Breast epithelium (tissue), 4 donors: ENCODE measurements at regions not wholly inside any gene's neighbourhood (a gene's known extent, or its start where the extent isn't known, plus 50 kb on each side); places are given as distances from the start of the nearest gene placed in this dataset.

ENCODE experiments used
- DNase-seq, 2 donors: peaks; one replicate each; pipeline ENCODE4 v3.0.0-alpha.2; 2019; ENCODE audit warnings: low spot score in 2 of 2
- H3K27ac ChIP-seq, 2 donors: fragments of 200-600 bp; sonication (generic) in 1 of 2; one replicate each; pipeline ENCODE4 v1.5.1; 2016 to 2019; ENCODE audit warnings: mild to moderate bottlenecking in 1 of 2
- H3K27me3 ChIP-seq, 2 donors: fragments of 200-600 bp; sonication (generic) in 1 of 2; one replicate each; pipeline versions ENCODE4 v1.5.1 to v1.6.0; 2017 to 2019; ENCODE audit warnings: control low read depth in 1 of 2, mild to moderate bottlenecking in 1 of 2
- H3K36me3 ChIP-seq: fragments of 200-600 bp; one replicate; pipeline ENCODE4 v1.5.1; 2019
- H3K4me1 ChIP-seq, 2 donors: fragments of 200-600 bp; sonication (generic); one replicate each; pipeline ENCODE4 v1.5.1; 2016 to 2019; ENCODE audit warnings: control low read depth in 1 of 2
- H3K4me3 ChIP-seq, 3 donors: fragments of 200-600 bp; sonication (generic); 1 replicate in 2 of 3; 2 replicates in 1 of 3; pipeline ENCODE4 v1.5.1; 2016 to 2019; ENCODE audit warnings: mild to moderate bottlenecking in 3 of 3, moderate library complexity in 2 of 3
- H3K9me3 ChIP-seq, 2 donors: fragments of 200-600 bp; sonication (generic) in 1 of 2; one replicate each; pipeline ENCODE4 v1.5.1; 2016 to 2019; ENCODE audit warnings: control low read depth in 1 of 2
- CTCF ChIP-seq, 3 donors: fragments of 450-650 bp; IDR thresholded peaks; one replicate each; pipeline ENCODE4 v1.5.1; 2016 to 2017; ENCODE audit warnings: antibody characterized with exemption in 3 of 3, mild to moderate bottlenecking in 3 of 3, moderate library complexity in 3 of 3
- POLR2A ChIP-seq: fragments of 450-650 bp; IDR thresholded peaks from one replicate; pipeline ENCODE4 v1.6.1; 2016; ENCODE audit warnings: antibody characterized with exemption, mild to moderate bottlenecking, moderate library complexity
- POLR2AphosphoS5 ChIP-seq, 3 donors: sonication (generic); formaldehyde crosslinking; IDR thresholded peaks; one replicate each; pipeline ENCODE4 v1.6.1; 2017; ENCODE audit warnings: antibody characterized with exemption in 3 of 3
- intact Hi-C: fragments of 100-400 bp; cut with DNase I; formaldehyde crosslinking; loops from one replicate; pipeline ENCODE4 v1.15.1; 2023; ENCODE audit warnings: low total_unique reads

- no peak for TF ChIP-seq POLR2AphosphoS5 (IDR thresholded peaks at IDR 0.05)
- no peak for TF ChIP-seq CTCF (IDR thresholded peaks at IDR 0.05)
- TF ChIP-seq POLR2A: no peak
- peaks cover 0 to 15% of the 10 kb centered on the region in 2 donors for H3K9me3 ChIP-seq
- H3K4me1 ChIP-seq: no peaks in the 10 kb centered on the region
- intact Hi-C loops: no loop called here
- no peaks in the 10 kb centered on the region for H3K27me3 ChIP-seq
- no peaks in the 10 kb centered on the region for H3K36me3 ChIP-seq
- H3K27ac ChIP-seq: no peak overlapping the region
- no peak overlapping the region for H3K4me3 ChIP-seq
- no peak for DNase-seq
Observed at GRCh38 chr20:7378864-7379605, 561.2 kb downstream of the HAO1 start.

GRCh38 chr20:7379621-7380220 is 560.5 kb downstream of the HAO1 start:
- Histone ChIP-seq H3K27me3 (no peaks in the 10 kb centered on the region), H3K4me3 (no peak overlapping the region), H3K27ac (no peak overlapping the region), H3K36me3 (no peaks in the 10 kb centered on the region), H3K4me1 (no peaks in the 10 kb centered on the region), H3K9me3 (peaks cover 0 to 15% of the 10 kb centered on the region in 2 donors)
- intact Hi-C loops: no loop called here
- TF ChIP-seq POLR2AphosphoS5 (IDR thresholded peaks at IDR 0.05) (no peak), CTCF (IDR thresholded peaks at IDR 0.05) (no peak), POLR2A (no peak)
- no peak for DNase-seq

- H3K9me3 ChIP-seq: no peaks in the 10 kb centered on the region
- no peaks in the 10 kb centered on the region for H3K4me1 ChIP-seq
- TF ChIP-seq CTCF (IDR thresholded peaks at IDR 0.05) (no peak), POLR2AphosphoS5 (IDR thresholded peaks at IDR 0.05) (no peak), POLR2A (no peak)
- no peaks in the 10 kb centered on the region for H3K27me3 ChIP-seq
- intact Hi-C loops: no loop called here
- no peak overlapping the region for H3K4me3 ChIP-seq
- no peak overlapping the region for H3K27ac ChIP-seq
- DNase-seq: no peak
- no peaks in the 10 kb centered on the region for H3K36me3 ChIP-seq
Observed at GRCh38 chr20:7383216-7383615, 557.0 kb downstream of the HAO1 start.

GRCh38 chr20:7387638-7388193 is 552.5 kb downstream of the HAO1 start:
- TF ChIP-seq POLR2A (no peak), CTCF (IDR thresholded peaks at IDR 0.05) (no peak), POLR2AphosphoS5 (IDR thresholded peaks at IDR 0.05) (no peak)
- no peaks in the 10 kb centered on the region for H3K9me3 ChIP-seq
- no peaks in the 10 kb centered on the region for H3K4me1 ChIP-seq
- no peaks in the 10 kb centered on the region for H3K27me3 ChIP-seq
- H3K27ac ChIP-seq: no peak overlapping the region
- H3K4me3 ChIP-seq: no peak overlapping the region
- DNase-seq: no peak
- intact Hi-C loops: no loop called here
- no peaks in the 10 kb centered on the region for H3K36me3 ChIP-seq

- H3K36me3 ChIP-seq: no peaks in the 10 kb centered on the region
- no peak for TF ChIP-seq CTCF (IDR thresholded peaks at IDR 0.05)
- TF ChIP-seq POLR2A: no peak
- TF ChIP-seq POLR2AphosphoS5 (IDR thresholded peaks at IDR 0.05): no peak
- no peak overlapping the region for H3K4me3 ChIP-seq
- intact Hi-C loops: no loop called here
- H3K27ac ChIP-seq: no peak overlapping the region
- no peaks in the 10 kb centered on the region for H3K4me1 ChIP-seq
- H3K27me3 ChIP-seq: no peaks in the 10 kb centered on the region
- DNase-seq: no peak
- H3K9me3 ChIP-seq: no peaks in the 10 kb centered on the region
Observed at GRCh38 chr20:7389216-7389615, 551.0 kb downstream of the HAO1 start.
